K562 (cell line): ENCODE measurements at regions not wholly inside any gene's neighbourhood (a gene's known extent, or its start where the extent isn't known, plus 50 kb on each side); places are given as distances from the start of the nearest gene placed in this dataset.
A peak's percentile ranks its signal among the peaks of the same experiment; 100 is the strongest.

Experiments used
- CC2D1A ChIP-seq: fragments of 450-650 bp; IDR thresholded peaks from 2 replicates; pipeline ENCODE4 v1.6.1; 2017; ENCODE audit warnings: mild to moderate bottlenecking
- CEBPB ChIP-seq: fragments of 450-650 bp; IDR thresholded peaks from 2 replicates; pipeline ENCODE4 v1.6.1; 2016; ENCODE audit warnings: missing genetic modification characterization, missing compliant biosample characterization
- GATA2 ChIP-seq: sonication (generic); formaldehyde crosslinking; IDR thresholded peaks from 2 replicates; pipeline ENCODE4 v1.4.0; 2020; ENCODE audit warnings: mild to moderate bottlenecking, missing genetic modification reagents
- LARP7 ChIP-seq: fragments of 450-650 bp; IDR thresholded peaks from 2 replicates; pipeline ENCODE4 v1.6.1; 2016
- NFXL1 ChIP-seq: fragments of 450-650 bp; formaldehyde crosslinking; IDR thresholded peaks from 2 replicates; pipeline ENCODE4 v1.4.0; 2021; ENCODE audit warnings: mild to moderate bottlenecking
- SMARCB1 ChIP-seq: IDR thresholded peaks from 2 replicates; pipeline ENCODE4 v1.6.1; 2011; ENCODE audit warnings: improper control_type of control experiment, low read depth; ENCODE audit not compliant: insufficient read length
- SUPT5H ChIP-seq: fragments of 450-650 bp; IDR thresholded peaks from 2 replicates; pipeline ENCODE4 v1.6.1; 2016
- TRIM24 ChIP-seq, 2 experiments: fragments of 450-650 bp; IDR thresholded peaks; 2 replicates each; pipeline ENCODE4 v1.6.1; 2016
- ZNF311 ChIP-seq: fragments of 250-450 bp; sonication (Bioruptor Pico); IDR thresholded peaks from 2 replicates; pipeline ENCODE4 v1.4.0; 2020; ENCODE audit warnings: mild to moderate bottlenecking, moderate library complexity
- ZNF589 ChIP-seq: fragments of 200-800 bp; sonication (Bioruptor generic); IDR thresholded peaks from 2 replicates; pipeline ENCODE4 v1.6.1; 2016; ENCODE audit warnings: low read depth, missing genetic modification characterization, missing compliant biosample characterization
- TF ChIP-seq, protein P1 (sequence below): fragments of 450-650 bp; conservative IDR thresholded peaks from 2 replicates; pipeline ENCODE4 v1.6.1; 2016; ENCODE audit warnings: missing genetic modification characterization, low read depth, mild to moderate bottlenecking, control low read depth, missing compliant biosample characterization
- TF ChIP-seq, protein P2 (sequence below): sonication (generic); formaldehyde crosslinking; IDR thresholded peaks from 2 replicates; pipeline ENCODE4 v1.8.0; 2022; ENCODE audit warnings: mild to moderate bottlenecking, missing genetic modification reagents
- TF ChIP-seq, protein P3 (sequence below): fragments of 250-450 bp; sonication (Bioruptor Pico); IDR thresholded peaks from 2 replicates; pipeline ENCODE4 v1.4.0; 2020
- TF ChIP-seq, protein P4 (sequence below): IDR thresholded peaks from 2 replicates; pipeline ENCODE4 v1.6.1; 2012; ENCODE audit warnings: low read depth, low read length, improper control_type of control experiment, borderline replicate concordance
- TF ChIP-seq, protein P5 (sequence below): fragments of 250-450 bp; sonication (Bioruptor Pico); IDR thresholded peaks from 2 replicates; pipeline ENCODE4 v1.9.0; 2021; ENCODE audit warnings: mild to moderate bottlenecking
- TF ChIP-seq, protein P6 (sequence below): fragments of 250-450 bp; sonication (Bioruptor Pico); IDR thresholded peaks from 2 replicates; pipeline ENCODE4 v1.8.0; 2022; ENCODE audit warnings: moderate library complexity, mild to moderate bottlenecking, inconsistent platforms
- TF ChIP-seq, protein P7 (sequence below), 3 experiments: fragments of 200-800 bp in 1 of 3; sonication (Bioruptor generic) in 1 of 3; sonication (generic) in 1 of 3; formaldehyde crosslinking in 1 of 3; IDR thresholded peaks; 2 replicates each; pipeline versions ENCODE4 v1.6.1 to v1.8.0; 2016 to 2022; ENCODE audit warnings: mild to moderate bottlenecking in 2 of 3, missing compliant biosample characterization in 2 of 3, missing genetic modification characterization in 2 of 3, missing genetic modification reagents in 1 of 3

DNA sequence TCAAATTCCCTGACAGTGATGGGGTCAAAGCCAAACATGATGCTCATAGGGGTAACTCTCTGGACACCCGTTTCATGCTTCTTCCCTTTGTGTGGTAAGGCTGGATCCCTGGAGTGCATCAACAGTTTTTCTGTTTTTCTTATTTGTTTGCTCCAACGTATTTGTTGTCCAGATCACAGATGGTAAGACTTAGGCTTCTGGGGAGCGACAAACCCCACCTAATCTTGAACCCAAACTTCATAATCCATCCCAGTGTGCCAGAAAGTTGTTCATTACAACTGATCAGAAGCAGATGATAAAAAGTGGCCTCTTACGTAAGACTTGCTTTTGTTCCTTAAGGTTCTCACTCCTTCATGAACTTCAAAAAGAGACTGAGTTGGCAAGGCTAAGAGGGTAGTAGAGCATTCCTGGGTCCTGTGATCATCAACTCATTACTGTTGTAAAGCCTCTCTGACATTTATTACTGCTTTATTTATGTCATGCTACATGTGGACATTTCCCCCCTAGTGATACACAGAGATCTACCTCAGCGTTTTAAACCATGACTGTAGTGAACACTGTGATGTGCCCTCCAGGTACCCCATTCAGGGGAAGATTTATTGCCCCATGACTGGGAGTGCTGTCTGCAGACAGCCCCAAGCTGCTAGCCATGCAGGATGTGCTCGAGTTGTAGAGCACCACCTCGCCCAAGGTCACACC lies 125.6 kb downstream of the CCDC71L start (continued):
- TF ChIP-seq ZNF589 (0 out of 2 replicates have a peak, but pooled peaks have one; percentile 7), ZNF311 (CRISPR knock-in tag) (no peak), GATA2 (CRISPR knock-in tag) (no peak), SMARCB1 (peak; percentile 47), SUPT5H (no peak), LARP7 (no peak), CEBPB (tag) (peak; percentile 92), CC2D1A (no peak), NFXL1 (CRISPR knock-in tag) (no peak), TRIM24 (IDR thresholded peaks at IDR 0.05) (peak; percentile 43 to 66; a peak in 3 of 4 replicates)
- TF ChIP-seq, protein P1, sequence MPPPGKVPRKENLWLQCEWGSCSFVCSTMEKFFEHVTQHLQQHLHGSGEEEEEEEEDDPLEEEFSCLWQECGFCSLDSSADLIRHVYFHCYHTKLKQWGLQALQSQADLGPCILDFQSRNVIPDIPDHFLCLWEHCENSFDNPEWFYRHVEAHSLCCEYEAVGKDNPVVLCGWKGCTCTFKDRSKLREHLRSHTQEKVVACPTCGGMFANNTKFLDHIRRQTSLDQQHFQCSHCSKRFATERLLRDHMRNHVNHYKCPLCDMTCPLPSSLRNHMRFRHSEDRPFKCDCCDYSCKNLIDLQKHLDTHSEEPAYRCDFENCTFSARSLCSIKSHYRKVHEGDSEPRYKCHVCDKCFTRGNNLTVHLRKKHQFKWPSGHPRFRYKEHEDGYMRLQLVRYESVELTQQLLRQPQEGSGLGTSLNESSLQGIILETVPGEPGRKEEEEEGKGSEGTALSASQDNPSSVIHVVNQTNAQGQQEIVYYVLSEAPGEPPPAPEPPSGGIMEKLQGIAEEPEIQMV (tag): peak; percentile 44; the same call in 1 of the 2 replicates
- TF ChIP-seq, protein P2, sequence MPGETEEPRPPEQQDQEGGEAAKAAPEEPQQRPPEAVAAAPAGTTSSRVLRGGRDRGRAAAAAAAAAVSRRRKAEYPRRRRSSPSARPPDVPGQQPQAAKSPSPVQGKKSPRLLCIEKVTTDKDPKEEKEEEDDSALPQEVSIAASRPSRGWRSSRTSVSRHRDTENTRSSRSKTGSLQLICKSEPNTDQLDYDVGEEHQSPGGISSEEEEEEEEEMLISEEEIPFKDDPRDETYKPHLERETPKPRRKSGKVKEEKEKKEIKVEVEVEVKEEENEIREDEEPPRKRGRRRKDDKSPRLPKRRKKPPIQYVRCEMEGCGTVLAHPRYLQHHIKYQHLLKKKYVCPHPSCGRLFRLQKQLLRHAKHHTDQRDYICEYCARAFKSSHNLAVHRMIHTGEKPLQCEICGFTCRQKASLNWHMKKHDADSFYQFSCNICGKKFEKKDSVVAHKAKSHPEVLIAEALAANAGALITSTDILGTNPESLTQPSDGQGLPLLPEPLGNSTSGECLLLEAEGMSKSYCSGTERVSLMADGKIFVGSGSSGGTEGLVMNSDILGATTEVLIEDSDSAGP (CRISPR knock-in tag): peak; percentile 61; the same call in 1 of the 2 replicates
- TF ChIP-seq, protein P3, sequence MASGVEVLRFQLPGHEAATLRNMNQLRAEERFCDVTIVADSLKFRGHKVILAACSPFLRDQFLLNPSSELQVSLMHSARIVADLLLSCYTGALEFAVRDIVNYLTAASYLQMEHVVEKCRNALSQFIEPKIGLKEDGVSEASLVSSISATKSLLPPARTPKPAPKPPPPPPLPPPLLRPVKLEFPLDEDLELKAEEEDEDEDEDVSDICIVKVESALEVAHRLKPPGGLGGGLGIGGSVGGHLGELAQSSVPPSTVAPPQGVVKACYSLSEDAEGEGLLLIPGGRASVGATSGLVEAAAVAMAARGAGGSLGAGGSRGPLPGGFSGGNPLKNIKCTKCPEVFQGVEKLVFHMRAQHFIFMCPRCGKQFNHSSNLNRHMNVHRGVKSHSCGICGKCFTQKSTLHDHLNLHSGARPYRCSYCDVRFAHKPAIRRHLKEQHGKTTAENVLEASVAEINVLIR: no peak
- TF ChIP-seq, protein P4, sequence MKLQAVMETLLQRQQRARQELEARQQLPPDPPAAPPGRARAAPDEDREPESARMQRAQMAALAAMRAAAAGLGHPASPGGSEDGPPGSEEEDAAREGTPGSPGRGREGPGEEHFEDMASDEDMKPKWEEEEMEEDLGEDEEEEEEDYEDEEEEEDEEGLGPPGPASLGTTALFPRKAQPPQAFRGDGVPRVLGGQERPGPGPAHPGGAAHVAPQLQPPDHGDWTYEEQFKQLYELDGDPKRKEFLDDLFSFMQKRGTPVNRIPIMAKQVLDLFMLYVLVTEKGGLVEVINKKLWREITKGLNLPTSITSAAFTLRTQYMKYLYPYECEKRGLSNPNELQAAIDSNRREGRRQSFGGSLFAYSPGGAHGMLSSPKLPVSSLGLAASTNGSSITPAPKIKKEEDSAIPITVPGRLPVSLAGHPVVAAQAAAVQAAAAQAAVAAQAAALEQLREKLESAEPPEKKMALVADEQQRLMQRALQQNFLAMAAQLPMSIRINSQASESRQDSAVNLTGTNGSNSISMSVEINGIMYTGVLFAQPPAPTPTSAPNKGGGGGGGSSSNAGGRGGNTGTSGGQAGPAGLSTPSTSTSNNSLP: 0 out of 2 replicates have a peak, but pooled peaks have one; percentile 14
- TF ChIP-seq, protein P5, sequence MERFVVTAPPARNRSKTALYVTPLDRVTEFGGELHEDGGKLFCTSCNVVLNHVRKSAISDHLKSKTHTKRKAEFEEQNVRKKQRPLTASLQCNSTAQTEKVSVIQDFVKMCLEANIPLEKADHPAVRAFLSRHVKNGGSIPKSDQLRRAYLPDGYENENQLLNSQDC (CRISPR knock-in tag): no peak
- TF ChIP-seq, protein P6, sequence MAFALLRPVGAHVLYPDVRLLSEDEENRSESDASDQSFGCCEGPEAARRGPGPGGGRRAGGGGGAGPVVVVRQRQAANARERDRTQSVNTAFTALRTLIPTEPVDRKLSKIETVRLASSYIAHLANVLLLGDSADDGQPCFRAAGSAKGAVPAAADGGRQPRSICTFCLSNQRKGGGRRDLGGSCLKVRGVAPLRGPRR: no peak
- TF ChIP-seq, protein P7, sequence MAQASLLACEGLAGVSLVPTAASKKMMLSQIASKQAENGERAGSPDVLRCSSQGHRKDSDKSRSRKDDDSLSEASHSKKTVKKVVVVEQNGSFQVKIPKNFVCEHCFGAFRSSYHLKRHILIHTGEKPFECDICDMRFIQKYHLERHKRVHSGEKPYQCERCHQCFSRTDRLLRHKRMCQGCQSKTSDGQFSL (CRISPR knock-in tag; IDR thresholded peaks at IDR 0.05): no peak
- TF ChIP-seq, protein P7 (tag; IDR thresholded peaks at IDR 0.05): no peak
